ENCODE measurements at regions not wholly inside any gene's neighbourhood (a gene's known extent, or its start where the extent isn't known, plus 50 kb on each side); places are given as distances from the start of the nearest gene placed in this dataset.

DNA sequence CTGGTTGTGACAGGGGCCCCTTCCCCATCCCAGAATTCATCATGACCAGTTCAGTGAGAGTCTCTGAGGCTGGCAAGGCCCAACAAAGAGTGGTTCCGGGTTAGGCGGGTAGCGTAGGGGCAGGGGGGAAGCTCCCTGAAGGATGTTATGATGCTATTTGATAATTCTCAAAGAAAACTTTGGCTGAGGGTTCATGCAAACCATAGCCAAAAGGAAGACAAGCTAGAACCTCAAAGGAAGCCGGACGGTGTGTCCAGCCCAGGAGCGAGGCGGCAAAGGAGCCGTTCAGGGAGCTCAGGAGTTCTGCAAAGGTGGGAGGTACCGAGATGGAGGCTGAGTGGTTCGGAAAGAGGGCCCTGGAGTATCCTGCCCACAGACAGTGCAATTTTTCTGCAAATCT, 226.8 kb upstream of the RAB6C start:
- no peak overlapping the region for H2AFZ ChIP-seq
- H3K79me2 ChIP-seq (ENCODE audit: low read depth) = no peaks in the 10 kb centered on the region
- H3K36me3 ChIP-seq (ENCODE audit: low read depth) = no peaks in the 10 kb centered on the region
- H3K4me3 ChIP-seq = no peak overlapping the region
- BruUV-seq (replicated peaks) = no TSS peak
- no peak overlapping the region for H3K4me2 ChIP-seq
- peaks cover 50% of the 10 kb centered on the region for H3K27me3 ChIP-seq (ENCODE audit: insufficient read depth, low read depth)
- no peak for TF ChIP-seq EZH2 (IDR thresholded peaks at IDR 0.05; ENCODE audit: low read depth)
- TF ChIP-seq, protein P1, sequence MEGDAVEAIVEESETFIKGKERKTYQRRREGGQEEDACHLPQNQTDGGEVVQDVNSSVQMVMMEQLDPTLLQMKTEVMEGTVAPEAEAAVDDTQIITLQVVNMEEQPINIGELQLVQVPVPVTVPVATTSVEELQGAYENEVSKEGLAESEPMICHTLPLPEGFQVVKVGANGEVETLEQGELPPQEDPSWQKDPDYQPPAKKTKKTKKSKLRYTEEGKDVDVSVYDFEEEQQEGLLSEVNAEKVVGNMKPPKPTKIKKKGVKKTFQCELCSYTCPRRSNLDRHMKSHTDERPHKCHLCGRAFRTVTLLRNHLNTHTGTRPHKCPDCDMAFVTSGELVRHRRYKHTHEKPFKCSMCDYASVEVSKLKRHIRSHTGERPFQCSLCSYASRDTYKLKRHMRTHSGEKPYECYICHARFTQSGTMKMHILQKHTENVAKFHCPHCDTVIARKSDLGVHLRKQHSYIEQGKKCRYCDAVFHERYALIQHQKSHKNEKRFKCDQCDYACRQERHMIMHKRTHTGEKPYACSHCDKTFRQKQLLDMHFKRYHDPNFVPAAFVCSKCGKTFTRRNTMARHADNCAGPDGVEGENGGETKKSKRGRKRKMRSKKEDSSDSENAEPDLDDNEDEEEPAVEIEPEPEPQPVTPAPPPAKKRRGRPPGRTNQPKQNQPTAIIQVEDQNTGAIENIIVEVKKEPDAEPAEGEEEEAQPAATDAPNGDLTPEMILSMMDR (conservative IDR thresholded peaks at IDR 0.05) = no peak
- no peaks in the 10 kb centered on the region for H3K4me1 ChIP-seq (replicated peaks; ENCODE audit: insufficient read depth)
- H4K20me1 ChIP-seq (ENCODE audit: insufficient read depth) = no peaks in the 10 kb centered on the region
- POLR2A ChIA-PET (ENCODE audit: unreplicated experiment) = no interaction called here
- no peaks in the 10 kb centered on the region for H3K9me3 ChIP-seq (ENCODE audit: insufficient read depth, low read depth)
- no peaks in the 10 kb centered on the region for H3F3A ChIP-seq (ENCODE audit: insufficient read depth, low read depth)
- CTCF ChIA-PET = no interaction called here
- intact Hi-C loops (cut with micrococcal nuclease; ENCODE audit: unreplicated experiment) = no loop called here
- no peaks in the 10 kb centered on the region for H3K9me2 ChIP-seq (ENCODE audit: insufficient read depth)
- no peak overlapping the region for H3K27ac ChIP-seq
- DNase-seq = no peak

DNA sequence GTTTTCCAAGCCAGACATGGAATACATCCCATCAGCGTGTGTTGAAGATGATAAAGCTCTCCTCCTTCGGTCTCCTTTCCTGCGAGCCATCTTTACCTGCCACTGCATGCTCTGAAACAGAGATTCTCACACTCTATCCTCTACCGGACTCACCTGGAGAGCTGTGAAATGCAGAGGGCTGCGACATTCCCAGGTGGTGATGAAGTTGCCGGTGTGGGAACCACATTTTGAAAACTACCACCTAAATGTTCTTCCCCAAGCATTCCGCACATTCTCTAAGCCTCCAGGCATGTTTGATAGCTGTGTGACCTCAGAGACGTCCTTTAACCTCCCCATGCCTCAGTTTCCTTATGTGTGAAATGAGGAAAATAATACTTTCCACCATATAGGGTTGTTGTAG, 226.2 kb upstream of the RAB6C start:
- Histone ChIP-seq H3F3A (ENCODE audit: insufficient read depth, low read depth) (no peaks in the 10 kb centered on the region), H3K27ac (no peak overlapping the region), H3K36me3 (ENCODE audit: low read depth) (no peaks in the 10 kb centered on the region), H3K4me3 (no peak overlapping the region), H3K4me1 (replicated peaks; ENCODE audit: insufficient read depth) (no peaks in the 10 kb centered on the region), H4K20me1 (ENCODE audit: insufficient read depth) (no peaks in the 10 kb centered on the region), H3K27me3 (ENCODE audit: insufficient read depth, low read depth) (peaks cover 54% of the 10 kb centered on the region), H3K9me3 (ENCODE audit: insufficient read depth, low read depth) (no peaks in the 10 kb centered on the region), H3K79me2 (ENCODE audit: low read depth) (no peaks in the 10 kb centered on the region), H3K4me2 (no peak overlapping the region), H2AFZ (no peak overlapping the region), H3K9me2 (ENCODE audit: insufficient read depth) (no peaks in the 10 kb centered on the region)
- no peak for DNase-seq
- intact Hi-C loops (cut with micrococcal nuclease; ENCODE audit: unreplicated experiment) = no loop called here
- ChIA-PET POLR2A (ENCODE audit: unreplicated experiment) (no interaction called here), CTCF (no interaction called here)
- no TSS peak for BruUV-seq (replicated peaks)
- no peak for TF ChIP-seq EZH2 (IDR thresholded peaks at IDR 0.05; ENCODE audit: low read depth)
- TF ChIP-seq, protein P1 (conservative IDR thresholded peaks at IDR 0.05) = no peak

DNA sequence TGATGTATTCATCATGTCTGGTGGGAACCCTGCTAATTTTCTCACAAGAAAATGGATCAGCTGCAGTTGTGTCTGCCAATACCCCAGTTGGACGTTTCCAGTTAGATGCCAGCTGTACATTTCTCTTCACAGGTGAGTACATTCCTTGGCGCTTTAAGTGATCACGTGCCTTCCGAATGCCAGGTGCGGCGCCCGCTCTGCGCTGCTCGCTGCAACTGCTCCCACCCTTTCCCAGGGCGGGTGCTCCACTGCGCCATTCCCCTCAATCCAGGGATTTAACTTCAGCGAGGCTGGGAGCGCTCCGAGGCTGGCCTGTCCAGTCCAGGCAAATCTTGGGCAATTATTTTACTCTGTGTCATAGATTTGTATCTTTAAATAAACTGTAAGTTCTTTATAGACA, 225.0 kb upstream of the RAB6C start:
- no TSS peak for BruUV-seq (replicated peaks)
- DNase-seq = no peak
- CTCF ChIA-PET = no interaction called here

More for the DNA sequence above, 225.0 kb upstream of the RAB6C start:
- Histone ChIP-seq H3K4me1 (replicated peaks; ENCODE audit: insufficient read depth) (no peaks in the 10 kb centered on the region), H3K4me2 (no peak overlapping the region), H3K4me3 (no peak overlapping the region), H3K27ac (no peak overlapping the region), H3F3A (ENCODE audit: insufficient read depth, low read depth) (no peaks in the 10 kb centered on the region), H3K36me3 (ENCODE audit: low read depth) (no peaks in the 10 kb centered on the region), H3K79me2 (ENCODE audit: low read depth) (no peaks in the 10 kb centered on the region), H3K9me2 (ENCODE audit: insufficient read depth) (no peaks in the 10 kb centered on the region), H3K27me3 (ENCODE audit: insufficient read depth, low read depth) (peaks cover 60% of the 10 kb centered on the region), H3K9me3 (ENCODE audit: insufficient read depth, low read depth) (no peaks in the 10 kb centered on the region), H4K20me1 (ENCODE audit: insufficient read depth) (no peaks in the 10 kb centered on the region), H2AFZ (no peak overlapping the region)
- intact Hi-C loops (cut with micrococcal nuclease; ENCODE audit: unreplicated experiment) = no loop called here
- TF ChIP-seq, protein P1 (conservative IDR thresholded peaks at IDR 0.05) = no peak
- TF ChIP-seq EZH2 (IDR thresholded peaks at IDR 0.05; ENCODE audit: low read depth) = no peak
- POLR2A ChIA-PET (ENCODE audit: unreplicated experiment) = no interaction called here
